Skeletal muscle satellite cell (primary cell): ENCODE measurements at regions not wholly inside any gene's neighbourhood (a gene's known extent, or its start where the extent isn't known, plus 50 kb on each side); places are given as distances from the start of the nearest gene placed in this dataset.
"Not testable (repeated sequence)": the region's sequence is repeated elsewhere in the genome, so short reads cannot be mapped to it uniquely, and the experiment has no call there.

Experiments used
- H3K27me3 ChIP-seq: 2 replicates; pipeline ENCODE4 v1.7.0; 2013; ENCODE audit warnings: low read length; ENCODE audit not compliant: control insufficient read depth, insufficient read depth
- H3K36me3 ChIP-seq: 2 replicates; pipeline ENCODE4 v1.7.0; 2013; ENCODE audit warnings: mild to moderate bottlenecking, control low read depth, low read length; ENCODE audit not compliant: insufficient read depth
- H3K4me1 ChIP-seq: 2 replicates; pipeline ENCODE4 v1.7.0; 2013; ENCODE audit warnings: low read length; ENCODE audit not compliant: control insufficient read depth, insufficient read depth
- H3K4me2 ChIP-seq: 2 replicates; pipeline ENCODE4 v1.7.0; 2013; ENCODE audit warnings: mild to moderate bottlenecking, low read length
- H3K4me3 ChIP-seq: 2 replicates; pipeline ENCODE4 v1.7.0; 2013; ENCODE audit warnings: low read length
- H3K9ac ChIP-seq: 2 replicates; pipeline ENCODE4 v1.7.0; 2013; ENCODE audit warnings: mild to moderate bottlenecking, low read depth, low read length, moderate library complexity
- H3K9me3 ChIP-seq: replicated peaks from 2 replicates; pipeline ENCODE4 v1.7.0; 2013; ENCODE audit warnings: mild to moderate bottlenecking, control low read depth, low read length

- not testable (repeated sequence) for H3K27me3 ChIP-seq
Measured at GRCh38 chr15:21357056-21357455, 83.2 kb downstream of the POTEB3 start.

GRCh38 chr15:21355944-21356343, 84.4 kb downstream of the POTEB3 start:
- H3K4me2 ChIP-seq, H3K9ac ChIP-seq, H3K36me3 ChIP-seq, H3K4me1 ChIP-seq, H3K4me3 ChIP-seq, H3K27me3 ChIP-seq, H3K9me3 ChIP-seq: not testable (repeated sequence)

More at GRCh38 chr15:21357056-21357455, 83.2 kb downstream of the POTEB3 start:
- not testable (repeated sequence) for H3K4me1 ChIP-seq, H3K4me3 ChIP-seq, H3K36me3 ChIP-seq, H3K9ac ChIP-seq, H3K9me3 ChIP-seq, H3K4me2 ChIP-seq

GRCh38 chr15:21354597-21354996, 85.7 kb downstream of the POTEB3 start:
- not testable (repeated sequence) for H3K36me3 ChIP-seq, H3K4me1 ChIP-seq, H3K9ac ChIP-seq, H3K4me3 ChIP-seq, H3K9me3 ChIP-seq, H3K4me2 ChIP-seq, H3K27me3 ChIP-seq

- H3K9ac ChIP-seq, H3K4me2 ChIP-seq, H3K4me1 ChIP-seq, H3K4me3 ChIP-seq, H3K36me3 ChIP-seq, H3K9me3 ChIP-seq, H3K27me3 ChIP-seq: not testable (repeated sequence)
Measured at GRCh38 chr15:21352670-21353318, 87.5 kb downstream of the POTEB3 start.

- not testable (repeated sequence) for H3K4me3 ChIP-seq, H3K4me1 ChIP-seq, H3K36me3 ChIP-seq, H3K9me3 ChIP-seq, H3K9ac ChIP-seq, H3K4me2 ChIP-seq, H3K27me3 ChIP-seq
Measured at GRCh38 chr15:21344960-21345359, 95.3 kb downstream of the POTEB3 start.

- not testable (repeated sequence) for H3K36me3 ChIP-seq, H3K27me3 ChIP-seq, H3K4me2 ChIP-seq, H3K4me1 ChIP-seq, H3K9me3 ChIP-seq, H3K4me3 ChIP-seq, H3K9ac ChIP-seq
Measured at GRCh38 chr15:21344500-21344899, 95.8 kb downstream of the POTEB3 start.

- H3K36me3 ChIP-seq, H3K9ac ChIP-seq, H3K9me3 ChIP-seq, H3K4me1 ChIP-seq, H3K4me3 ChIP-seq, H3K4me2 ChIP-seq, H3K27me3 ChIP-seq: not testable (repeated sequence)
Measured at GRCh38 chr15:21337028-21337427, 103.3 kb downstream of the POTEB3 start.

GRCh38 chr15:21324720-21325460, 115.4 kb downstream of the POTEB3 start:
- H3K36me3 ChIP-seq, H3K9me3 ChIP-seq, H3K27me3 ChIP-seq, H3K4me1 ChIP-seq, H3K9ac ChIP-seq, H3K4me3 ChIP-seq, H3K4me2 ChIP-seq: not testable (repeated sequence)

- not testable (repeated sequence) for H3K27me3 ChIP-seq, H3K9me3 ChIP-seq, H3K36me3 ChIP-seq, H3K9ac ChIP-seq, H3K4me2 ChIP-seq, H3K4me3 ChIP-seq, H3K4me1 ChIP-seq
Measured at GRCh38 chr15:21284353-21284752, 155.9 kb downstream of the POTEB3 start.

GRCh38 chr15:21283210-21283609, 157.1 kb downstream of the POTEB3 start:
- H3K4me3 ChIP-seq, H3K4me1 ChIP-seq, H3K4me2 ChIP-seq, H3K9ac ChIP-seq, H3K27me3 ChIP-seq, H3K36me3 ChIP-seq, H3K9me3 ChIP-seq: not testable (repeated sequence)

GRCh38 chr15:21280272-21280671, 160.0 kb downstream of the POTEB3 start:
- not testable (repeated sequence) for H3K9ac ChIP-seq, H3K4me1 ChIP-seq, H3K36me3 ChIP-seq, H3K9me3 ChIP-seq, H3K4me2 ChIP-seq, H3K27me3 ChIP-seq, H3K4me3 ChIP-seq
